SU-DHL-6 (cell line): ENCODE measurements at regions not wholly inside any gene's neighbourhood (a gene's known extent, or its start where the extent isn't known, plus 50 kb on each side); places are given as distances from the start of the nearest gene placed in this dataset.

Experiments used
- H2AFZ ChIP-seq: fragments of 200-600 bp; sonication (generic); 2 replicates; pipeline ENCODE4 v1.6.1; 2014; ENCODE audit warnings: low read depth, mild to moderate bottlenecking, moderate library complexity, mixed read lengths, antibody characterized with exemption, low read length; ENCODE audit not compliant: severe bottlenecking
- H3F3A ChIP-seq: fragments of 200-600 bp; shearing (Covaris generic); 2 replicates; pipeline ENCODE4 v1.6.0; 2016; ENCODE audit warnings: antibody characterized with exemption, mild to moderate bottlenecking; ENCODE audit not compliant: insufficient read depth
- H3K27ac ChIP-seq: fragments of 200-600 bp; sonication (generic); 2 replicates; pipeline ENCODE4 v1.5.1; 2016; ENCODE audit warnings: low read depth, mild to moderate bottlenecking, low read length, moderate library complexity, mixed read lengths
- H3K27me3 ChIP-seq: fragments of 200-600 bp; sonication (generic), shearing (Covaris generic); 2 replicates; pipeline ENCODE4 v1.6.0; 2014; ENCODE audit warnings: mild to moderate bottlenecking, low read length
- H3K36me3 ChIP-seq: fragments of 200-600 bp; sonication (generic); 2 replicates; pipeline ENCODE4 v1.6.1; 2014; ENCODE audit warnings: mild to moderate bottlenecking, low read length, mixed read lengths
- H3K4me2 ChIP-seq: fragments of 300-600, 200-600 bp; shearing (Covaris generic), sonication (generic); 2 replicates; pipeline ENCODE4 v1.6.0; 2014; ENCODE audit warnings: low read length, low read depth, mild to moderate bottlenecking; ENCODE audit not compliant: poor library complexity, severe bottlenecking
- H3K4me3 ChIP-seq: fragments of 200-600 bp; sonication (generic); 2 replicates; pipeline ENCODE4 v1.5.1; 2014; ENCODE audit warnings: antibody characterized with exemption, low read length, mild to moderate bottlenecking, mixed read lengths; ENCODE audit not compliant: insufficient read depth, poor library complexity, severe bottlenecking
- H3K79me2 ChIP-seq: fragments of 200-600 bp; sonication (generic); 2 replicates; pipeline ENCODE4 v1.6.1; 2014; ENCODE audit warnings: mild to moderate bottlenecking, low read length, moderate library complexity; ENCODE audit not compliant: insufficient read depth
- H3K9ac ChIP-seq: fragments of 200-600 bp; sonication (generic); 2 replicates; pipeline ENCODE4 v1.7.0; 2014; ENCODE audit warnings: mild to moderate bottlenecking, low read length
- H3K9me2 ChIP-seq: fragments of 200-600 bp; sonication (generic); replicated peaks from 2 replicates; pipeline ENCODE4 v1.6.1; 2014; ENCODE audit warnings: low read length; ENCODE audit not compliant: insufficient read depth
- H3K9me3 ChIP-seq: fragments of 200-600 bp; sonication (generic); 2 replicates; pipeline ENCODE4 v1.6.1; 2014; ENCODE audit warnings: low read length, mixed read lengths; ENCODE audit not compliant: insufficient read depth
- H4K20me1 ChIP-seq: fragments of 200-600 bp; sonication (generic); 2 replicates; pipeline ENCODE4 v1.6.1; 2014; ENCODE audit warnings: low read depth, mild to moderate bottlenecking, antibody characterized with exemption, low read length, moderate library complexity, mixed read lengths
- EZH2phosphoT487 ChIP-seq: fragments of 200-600 bp; sonication (generic), shearing (Covaris generic); conservative IDR thresholded peaks from 2 replicates; pipeline ENCODE4 v1.6.1; 2018; ENCODE audit warnings: mild to moderate bottlenecking, antibody characterized with exemption, low read length, moderate library complexity, mixed read lengths
- TF ChIP-seq, protein P1 (sequence below): fragments of 200-600 bp; sonication (generic); IDR thresholded peaks from one replicate; pipeline ENCODE4 v1.5.1; 2017; ENCODE audit warnings: antibody characterized with exemption, mild to moderate bottlenecking, low read length, moderate library complexity; ENCODE audit not compliant: insufficient read depth, poor library complexity, severe bottlenecking

GRCh38 chr4:129322920-129323319 lies 227.0 kb downstream of the C4orf33 start:
- no peak overlapping the region for H3K27ac ChIP-seq
- H3K4me2 ChIP-seq = no peak overlapping the region
- no peak overlapping the region for H3K4me3 ChIP-seq
- no peaks in the 10 kb centered on the region for H4K20me1 ChIP-seq
- no peaks in the 10 kb centered on the region for H3K9me3 ChIP-seq
- H3K79me2 ChIP-seq = no peaks in the 10 kb centered on the region
- TF ChIP-seq EZH2phosphoT487 = no peak
- TF ChIP-seq, protein P1, sequence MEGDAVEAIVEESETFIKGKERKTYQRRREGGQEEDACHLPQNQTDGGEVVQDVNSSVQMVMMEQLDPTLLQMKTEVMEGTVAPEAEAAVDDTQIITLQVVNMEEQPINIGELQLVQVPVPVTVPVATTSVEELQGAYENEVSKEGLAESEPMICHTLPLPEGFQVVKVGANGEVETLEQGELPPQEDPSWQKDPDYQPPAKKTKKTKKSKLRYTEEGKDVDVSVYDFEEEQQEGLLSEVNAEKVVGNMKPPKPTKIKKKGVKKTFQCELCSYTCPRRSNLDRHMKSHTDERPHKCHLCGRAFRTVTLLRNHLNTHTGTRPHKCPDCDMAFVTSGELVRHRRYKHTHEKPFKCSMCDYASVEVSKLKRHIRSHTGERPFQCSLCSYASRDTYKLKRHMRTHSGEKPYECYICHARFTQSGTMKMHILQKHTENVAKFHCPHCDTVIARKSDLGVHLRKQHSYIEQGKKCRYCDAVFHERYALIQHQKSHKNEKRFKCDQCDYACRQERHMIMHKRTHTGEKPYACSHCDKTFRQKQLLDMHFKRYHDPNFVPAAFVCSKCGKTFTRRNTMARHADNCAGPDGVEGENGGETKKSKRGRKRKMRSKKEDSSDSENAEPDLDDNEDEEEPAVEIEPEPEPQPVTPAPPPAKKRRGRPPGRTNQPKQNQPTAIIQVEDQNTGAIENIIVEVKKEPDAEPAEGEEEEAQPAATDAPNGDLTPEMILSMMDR = no peak
- no peaks in the 10 kb centered on the region for H3K36me3 ChIP-seq
- no peaks in the 10 kb centered on the region for H3K27me3 ChIP-seq
- H3K9ac ChIP-seq = no peak overlapping the region
- H3K9me2 ChIP-seq = no peaks in the 10 kb centered on the region
- no peaks in the 10 kb centered on the region for H3F3A ChIP-seq
- no peak overlapping the region for H2AFZ ChIP-seq

DNA sequence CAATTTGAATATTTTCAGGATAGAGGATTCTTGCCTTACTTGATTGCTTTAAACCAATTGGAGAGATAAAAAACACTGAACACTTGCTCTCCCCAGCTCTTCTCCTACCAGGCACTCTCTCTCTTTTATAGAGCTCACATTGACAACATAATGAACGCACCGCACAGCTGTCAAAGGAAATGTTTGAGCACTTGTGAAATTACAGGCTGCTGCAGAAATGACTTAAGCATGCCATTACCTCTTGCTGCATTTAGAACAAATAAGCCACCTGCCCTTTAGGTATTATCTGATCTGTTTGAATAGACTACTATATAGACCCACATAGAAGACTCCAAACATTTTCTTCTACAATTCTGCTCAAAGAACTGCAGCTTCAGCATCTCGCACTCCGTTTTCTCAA lies 227.7 kb downstream of the C4orf33 start:
- Histone ChIP-seq H3K79me2 (no peaks in the 10 kb centered on the region), H3F3A (no peaks in the 10 kb centered on the region), H3K27me3 (no peaks in the 10 kb centered on the region), H3K4me2 (no peak overlapping the region), H3K9me3 (no peaks in the 10 kb centered on the region), H3K9ac (no peak overlapping the region), H3K4me3 (no peak overlapping the region), H3K36me3 (no peaks in the 10 kb centered on the region), H3K27ac (no peak overlapping the region), H3K9me2 (no peaks in the 10 kb centered on the region), H4K20me1 (no peaks in the 10 kb centered on the region), H2AFZ (no peak overlapping the region)
- no peak for TF ChIP-seq EZH2phosphoT487
- TF ChIP-seq, protein P1 = no peak

DNA sequence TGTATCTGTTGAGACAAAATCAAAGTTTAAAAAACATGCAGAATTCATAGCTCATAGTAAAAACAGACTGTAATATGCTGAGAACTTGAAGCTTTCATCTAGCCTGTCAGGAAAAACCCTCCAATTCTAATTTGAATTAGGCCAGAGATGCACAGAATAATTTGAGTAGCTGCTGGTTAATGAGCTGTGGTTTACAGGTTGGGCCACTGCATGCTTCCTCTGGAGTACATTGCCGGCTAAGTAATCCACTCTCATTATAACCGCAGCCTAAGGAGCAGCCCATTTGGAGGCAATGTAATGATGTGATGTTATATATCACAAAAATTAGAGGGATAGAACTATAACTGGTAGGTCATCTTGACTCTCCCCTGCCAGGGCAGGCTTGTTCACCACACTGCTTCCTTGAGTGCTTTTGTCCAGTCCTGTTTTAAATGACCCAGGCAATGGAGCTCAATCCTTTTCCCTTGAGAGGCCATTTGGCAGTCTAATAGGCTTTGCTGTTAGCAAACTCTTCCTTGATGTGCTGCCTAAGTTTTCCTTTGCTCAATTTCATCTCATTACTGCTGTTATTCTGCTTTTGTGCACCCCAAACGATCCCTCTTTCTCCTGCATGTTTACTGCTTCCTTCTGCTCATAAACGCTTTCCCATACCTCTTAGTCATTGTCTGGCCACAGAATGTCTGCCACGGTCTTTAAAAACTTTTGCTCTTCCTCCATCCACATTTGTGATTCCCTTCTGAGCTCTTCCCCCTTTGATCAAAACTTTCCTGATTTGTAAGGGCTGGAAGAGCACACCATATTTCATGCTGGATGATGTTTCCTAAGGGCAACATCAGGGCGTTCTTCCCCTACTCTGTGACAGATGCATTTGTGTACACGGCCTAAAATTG lies 230.9 kb downstream of the C4orf33 start:
- Histone ChIP-seq H3K9me3 (no peaks in the 10 kb centered on the region), H3F3A (no peaks in the 10 kb centered on the region), H4K20me1 (no peaks in the 10 kb centered on the region), H3K27me3 (no peaks in the 10 kb centered on the region), H3K9ac (no peak overlapping the region), H2AFZ (no peak overlapping the region), H3K9me2 (no peaks in the 10 kb centered on the region), H3K4me3 (no peak overlapping the region), H3K4me2 (no peak overlapping the region), H3K27ac (no peak overlapping the region), H3K36me3 (no peaks in the 10 kb centered on the region), H3K79me2 (no peaks in the 10 kb centered on the region)
- no peak for TF ChIP-seq EZH2phosphoT487
- TF ChIP-seq, protein P1 = no peak
